G401 (cell line): ENCODE measurements at regions not wholly inside any gene's neighbourhood (a gene's known extent, or its start where the extent isn't known, plus 50 kb on each side); places are given as distances from the start of the nearest gene placed in this dataset.

ENCODE experiments used
- DNase-seq: peaks from one replicate; pipeline ENCODE4 v3.0.0-alpha.2; 2015; ENCODE audit warnings: low spot score
- in situ Hi-C: cut with HindIII; loops from 2 replicates; pipeline ENCODE4 v1.10.0; 2016; ENCODE audit warnings: low sequenced_read_pairs, mixed read lengths

GRCh38 chr4:26085551-26085950 lies 171.5 kb downstream of the SMIM20 start:
- no peak for DNase-seq
- in situ Hi-C loops = no loop called here

- in situ Hi-C loops = no loop called here
Measured at GRCh38 chr4:26086621-26087441, 172.8 kb downstream of the SMIM20 start.

DNA sequence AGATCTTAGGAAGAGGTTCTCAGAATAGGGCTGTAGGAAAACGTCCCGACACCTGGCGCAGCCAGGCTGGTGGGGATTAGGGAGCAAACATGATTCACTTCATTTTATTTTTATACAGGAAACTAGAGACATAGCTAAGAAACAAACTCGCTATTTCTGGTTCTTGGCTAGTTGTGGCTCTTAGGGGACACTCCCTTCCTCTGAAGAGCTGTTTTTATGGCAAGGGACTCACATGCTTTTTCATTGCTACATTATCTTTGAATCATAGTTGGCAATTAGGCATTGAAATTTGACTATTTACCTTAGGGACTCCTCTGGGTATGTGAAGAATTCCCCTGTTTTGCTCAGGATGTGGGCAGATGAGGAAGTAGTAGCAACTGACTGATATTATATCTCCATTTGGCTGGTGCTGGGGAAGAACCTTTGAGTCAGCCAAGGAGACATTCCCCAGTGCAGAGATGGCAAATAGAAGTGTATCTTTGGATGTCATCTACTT lies 174.5 kb downstream of the SMIM20 start:
- no peak for DNase-seq
- in situ Hi-C loops = no loop called here

More at GRCh38 chr4:26086621-26087441, 172.8 kb downstream of the SMIM20 start:
- DNase-seq = no peak

GRCh38 chr4:26093551-26093950 lies 179.5 kb downstream of the SMIM20 start:
- no peak for DNase-seq
- in situ Hi-C loops = no loop called here

- no peak for DNase-seq
- in situ Hi-C loops = no loop called here
Measured at GRCh38 chr4:26094076-26094475, 180.1 kb downstream of the SMIM20 start.

DNA sequence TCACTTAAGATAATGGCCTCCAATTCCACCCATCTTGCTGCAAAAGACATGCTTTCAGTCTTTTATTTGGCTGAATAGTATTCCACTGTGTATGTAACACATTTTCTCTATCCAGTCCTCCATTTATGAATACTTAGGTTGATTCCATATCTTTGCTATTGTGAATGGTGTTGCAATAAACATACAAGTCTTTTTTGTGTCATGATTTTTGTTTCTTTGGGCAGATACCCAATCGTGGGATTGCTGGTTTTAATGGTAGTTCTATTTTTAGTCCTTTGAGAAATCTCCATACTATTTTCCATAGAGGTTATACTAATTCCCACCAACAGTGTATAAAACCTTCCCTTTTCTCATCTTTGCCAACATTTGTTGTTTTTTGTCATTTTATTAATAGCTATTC lies 180.9 kb downstream of the SMIM20 start:
- no peak for DNase-seq
- in situ Hi-C loops = no loop called here

GRCh38 chr4:26099967-26100366 lies 185.9 kb downstream of the SMIM20 start:
- no peak for DNase-seq
- in situ Hi-C loops = no loop called here

- in situ Hi-C loops = no loop called here
- DNase-seq = no peak
Measured at GRCh38 chr4:26101011-26101410, 187.0 kb downstream of the SMIM20 start.

GRCh38 chr4:26104056-26104685 lies 190.2 kb downstream of the SMIM20 start:
- in situ Hi-C loops = no loop called here
- no peak for DNase-seq

DNA sequence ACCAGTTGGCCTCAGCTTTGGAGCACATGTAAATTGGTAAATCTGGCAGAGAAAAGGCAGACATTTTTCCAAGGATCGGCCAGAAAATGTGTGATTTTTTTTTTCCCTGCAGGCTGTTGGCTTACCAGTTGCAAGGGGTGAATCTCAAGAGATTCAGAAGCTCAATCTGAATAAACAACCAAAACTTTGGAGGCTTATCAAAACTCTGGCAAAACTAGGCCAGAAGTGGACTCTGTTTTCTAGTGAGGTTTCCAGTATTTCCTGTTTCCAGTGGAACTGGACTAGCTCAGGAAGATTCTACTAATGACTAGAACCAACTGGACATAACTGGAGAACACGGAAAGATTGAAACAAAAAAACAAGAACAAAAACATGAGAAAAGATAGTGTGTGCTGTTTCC lies 191.3 kb downstream of the SMIM20 start:
- in situ Hi-C loops = no loop called here
- DNase-seq = no peak

DNA sequence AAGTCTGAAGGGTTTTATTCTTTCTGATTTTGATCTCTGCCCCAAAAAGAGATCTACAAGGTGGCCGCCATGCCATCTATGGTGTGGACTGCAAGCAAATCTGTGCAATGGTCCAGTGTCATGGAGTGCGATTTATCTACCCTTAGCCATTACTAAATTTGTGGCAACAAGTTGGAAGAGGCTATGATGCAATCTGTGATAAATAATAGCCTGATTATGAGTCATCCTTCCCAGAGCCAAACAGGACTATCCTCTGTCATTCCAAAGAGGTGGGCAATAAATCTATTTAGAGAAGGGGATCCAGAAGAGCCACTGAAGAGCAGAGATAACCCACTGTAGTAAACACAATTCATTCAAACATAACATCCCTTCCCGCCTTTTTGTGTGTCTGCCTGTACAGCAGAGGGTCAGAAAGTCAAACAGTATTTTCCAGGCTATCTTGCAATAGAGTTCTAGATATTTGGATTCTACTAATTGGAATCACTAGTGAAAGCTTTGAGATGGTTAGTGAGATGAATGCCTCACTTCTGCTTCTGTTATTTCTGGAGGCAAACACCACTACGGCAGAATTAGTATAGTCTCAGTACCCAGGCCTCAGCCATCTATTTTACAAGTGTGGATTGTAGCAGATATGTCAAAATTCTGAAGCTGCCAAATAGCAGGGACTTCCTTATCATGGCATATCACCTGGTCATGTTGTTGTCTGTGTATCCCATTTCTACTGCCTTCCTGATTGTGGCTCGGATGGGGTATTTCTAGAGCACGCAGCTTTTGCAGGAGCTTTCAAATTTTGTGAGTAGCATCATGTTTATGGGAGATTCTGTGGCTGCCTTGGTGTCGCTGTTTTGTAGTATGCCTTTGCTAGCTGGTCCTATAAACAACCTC lies 192.0 kb downstream of the SMIM20 start:
- in situ Hi-C loops = no loop called here
- DNase-seq = no peak

DNA sequence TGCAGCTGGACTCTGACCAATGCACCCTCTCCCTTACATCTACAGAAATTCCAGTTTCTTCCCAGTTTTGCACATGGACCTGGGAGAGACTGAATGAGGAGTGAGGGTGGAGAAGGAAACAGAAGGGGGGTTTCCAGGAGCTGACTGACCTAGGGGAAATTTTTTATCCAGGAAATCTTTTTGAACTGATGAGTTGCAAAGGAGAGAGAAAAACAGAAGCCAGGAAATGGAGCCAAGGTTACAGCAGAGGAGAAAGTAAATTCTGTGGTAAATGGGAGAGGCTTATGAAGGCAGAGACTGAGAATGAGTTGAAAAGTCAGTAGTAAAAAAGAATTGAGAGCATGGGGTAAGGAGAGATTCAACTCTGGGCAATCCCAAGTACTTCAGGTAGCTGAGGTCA lies 192.8 kb downstream of the SMIM20 start:
- in situ Hi-C loops = no loop called here
- DNase-seq = no peak

- in situ Hi-C loops = no loop called here
- DNase-seq = no peak
Measured at GRCh38 chr4:26108054-26108453, 194.0 kb downstream of the SMIM20 start.

DNA sequence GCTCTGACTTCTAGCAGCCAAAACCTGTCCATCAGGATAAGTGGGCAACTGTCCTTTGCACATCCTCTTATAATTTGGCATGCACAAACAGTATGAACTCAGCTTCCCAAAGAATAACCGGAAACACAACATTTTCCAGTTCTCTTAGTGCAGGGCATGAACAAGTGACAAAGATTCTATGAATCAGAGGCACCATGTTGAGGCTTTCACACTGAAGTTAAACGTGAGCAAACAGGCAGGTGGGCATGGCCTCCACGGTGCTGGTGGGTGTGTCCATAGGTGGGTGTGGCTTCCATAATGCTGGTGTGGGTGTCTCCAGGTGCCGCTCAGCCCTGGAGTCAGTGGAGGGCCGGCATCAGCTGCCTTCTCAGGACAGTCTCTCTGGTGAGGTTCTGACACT lies 196.5 kb downstream of the SMIM20 start:
- no peak for DNase-seq
- in situ Hi-C loops = no loop called here

DNA sequence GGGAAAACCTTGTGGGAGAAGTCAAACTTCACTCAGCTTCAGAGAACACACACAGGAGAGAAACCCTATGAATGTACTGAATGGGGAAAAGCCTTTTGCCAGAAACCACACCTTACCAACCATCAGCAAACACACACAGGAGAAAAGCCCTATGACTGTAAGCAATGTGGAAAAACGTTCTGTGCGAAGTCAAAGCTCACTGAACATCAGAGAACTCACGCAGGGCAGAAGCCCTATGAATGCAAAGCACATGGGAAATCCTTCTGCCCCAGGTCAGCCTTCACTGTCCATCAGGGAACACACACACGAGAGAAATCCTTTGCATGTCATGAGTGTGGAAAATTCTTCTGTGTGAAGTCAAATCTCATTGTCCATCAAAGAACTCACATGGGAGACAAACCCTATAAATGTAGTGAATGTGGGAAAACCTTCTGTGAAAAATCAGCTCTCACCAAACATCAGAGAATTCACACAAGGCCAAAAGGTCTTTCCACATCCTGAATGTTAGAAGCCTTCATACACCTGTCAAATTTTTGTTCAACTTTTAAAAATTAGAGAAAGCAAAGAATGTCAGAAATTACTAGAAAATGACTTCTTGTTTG lies 199.4 kb downstream of the SMIM20 start:
- in situ Hi-C loops = no loop called here
- DNase-seq = no peak

GRCh38 chr4:26116057-26116456 lies 202.0 kb downstream of the SMIM20 start:
- in situ Hi-C loops = no loop called here
- DNase-seq = no peak

- no peak for DNase-seq
- in situ Hi-C loops = no loop called here
Measured at GRCh38 chr4:26120098-26120825, 200.6 kb upstream of the RBPJ start.

GRCh38 chr4:26122690-26123089 lies 198.1 kb upstream of the RBPJ start:
- no peak for DNase-seq
- in situ Hi-C loops = no loop called here
